ENCODE measurements at regions not wholly inside any gene's neighbourhood (a gene's known extent, or its start where the extent isn't known, plus 50 kb on each side); places are given as distances from the start of the nearest gene placed in this dataset.

DNA sequence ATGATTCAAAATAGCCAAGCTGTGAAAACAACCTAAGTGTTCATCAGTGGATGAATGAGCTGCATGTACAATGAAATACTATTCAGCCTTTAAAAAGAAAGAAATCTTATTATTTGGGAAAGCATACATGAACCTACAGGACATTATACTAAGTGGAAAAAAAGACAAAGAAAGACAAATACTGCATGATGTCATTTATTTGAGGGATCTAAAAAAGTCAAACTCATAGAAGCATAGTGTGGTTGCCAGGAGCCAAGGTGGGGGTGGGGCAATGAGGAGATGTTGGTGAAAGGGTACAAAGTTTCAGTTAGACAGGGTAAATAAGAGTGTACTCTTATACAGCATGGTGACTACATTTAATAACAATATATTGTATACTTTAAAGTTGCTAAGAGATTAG, 261.5 kb downstream of the PARP8 start:
- TF ChIP-seq POLR2A (IDR thresholded peaks at IDR 0.05; ENCODE audit: extremely low read depth, insufficient read length) = no peak
- TF ChIP-seq, protein P1, sequence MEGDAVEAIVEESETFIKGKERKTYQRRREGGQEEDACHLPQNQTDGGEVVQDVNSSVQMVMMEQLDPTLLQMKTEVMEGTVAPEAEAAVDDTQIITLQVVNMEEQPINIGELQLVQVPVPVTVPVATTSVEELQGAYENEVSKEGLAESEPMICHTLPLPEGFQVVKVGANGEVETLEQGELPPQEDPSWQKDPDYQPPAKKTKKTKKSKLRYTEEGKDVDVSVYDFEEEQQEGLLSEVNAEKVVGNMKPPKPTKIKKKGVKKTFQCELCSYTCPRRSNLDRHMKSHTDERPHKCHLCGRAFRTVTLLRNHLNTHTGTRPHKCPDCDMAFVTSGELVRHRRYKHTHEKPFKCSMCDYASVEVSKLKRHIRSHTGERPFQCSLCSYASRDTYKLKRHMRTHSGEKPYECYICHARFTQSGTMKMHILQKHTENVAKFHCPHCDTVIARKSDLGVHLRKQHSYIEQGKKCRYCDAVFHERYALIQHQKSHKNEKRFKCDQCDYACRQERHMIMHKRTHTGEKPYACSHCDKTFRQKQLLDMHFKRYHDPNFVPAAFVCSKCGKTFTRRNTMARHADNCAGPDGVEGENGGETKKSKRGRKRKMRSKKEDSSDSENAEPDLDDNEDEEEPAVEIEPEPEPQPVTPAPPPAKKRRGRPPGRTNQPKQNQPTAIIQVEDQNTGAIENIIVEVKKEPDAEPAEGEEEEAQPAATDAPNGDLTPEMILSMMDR (IDR thresholded peaks at IDR 0.05; ENCODE audit: low read depth, low read length) = no peak
- TF ChIP-seq, protein P2, sequence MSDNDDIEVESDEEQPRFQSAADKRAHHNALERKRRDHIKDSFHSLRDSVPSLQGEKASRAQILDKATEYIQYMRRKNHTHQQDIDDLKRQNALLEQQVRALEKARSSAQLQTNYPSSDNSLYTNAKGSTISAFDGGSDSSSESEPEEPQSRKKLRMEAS (IDR thresholded peaks at IDR 0.05; ENCODE audit: low read depth, low read length) = no peak

All from NB4 (cell line).